HEK293 (cell line): ENCODE measurements at regions not wholly inside any gene's neighbourhood (a gene's known extent, or its start where the extent isn't known, plus 50 kb on each side); places are given as distances from the start of the nearest gene placed in this dataset.

Experiments used
- CTCF ChIP-seq: fragments of 450-650 bp; formaldehyde crosslinking; IDR thresholded peaks from 2 replicates; pipeline ENCODE4 v1.5.1; 2016; ENCODE audit warnings: missing biosample characterization, missing genetic modification characterization
- KLF16 ChIP-seq: fragments of 450-650 bp; formaldehyde crosslinking; IDR thresholded peaks from 2 replicates; pipeline ENCODE4 v1.5.1; 2017; ENCODE audit warnings: missing biosample characterization, missing genetic modification characterization
- MZF1 ChIP-seq: fragments of 450-650 bp; formaldehyde crosslinking; IDR thresholded peaks from 2 replicates; pipeline ENCODE4 v1.5.1; 2017; ENCODE audit warnings: missing biosample characterization, missing genetic modification characterization, borderline replicate concordance
- REPIN1 ChIP-seq: fragments of 450-650 bp; formaldehyde crosslinking; IDR thresholded peaks from 2 replicates; pipeline ENCODE4 v1.5.1; 2017; ENCODE audit warnings: missing biosample characterization, missing genetic modification characterization, low read depth
- TSHZ1 ChIP-seq: fragments of 450-650 bp; formaldehyde crosslinking; IDR thresholded peaks from 2 replicates; pipeline ENCODE4 v1.5.1; 2016; ENCODE audit warnings: missing biosample characterization, missing genetic modification characterization, borderline replicate concordance
- ZNF121 ChIP-seq: fragments of 450-650 bp; formaldehyde crosslinking; IDR thresholded peaks from 2 replicates; pipeline ENCODE4 v1.5.1; 2016; ENCODE audit warnings: missing biosample characterization, missing genetic modification characterization
- ZNF184 ChIP-seq: fragments of 450-650 bp; IDR thresholded peaks from 2 replicates; pipeline ENCODE4 v1.5.1; 2018; ENCODE audit warnings: missing biosample characterization, mild to moderate bottlenecking, missing genetic modification characterization
- ZNF24 ChIP-seq: fragments of 450-650 bp; formaldehyde crosslinking; IDR thresholded peaks from 2 replicates; pipeline ENCODE4 v1.5.1; 2016; ENCODE audit warnings: missing biosample characterization, missing genetic modification characterization
- ZNF274 ChIP-seq, 2 experiments: fragments of 200-500 bp in 1 of 2; fragments of 450-650 bp in 1 of 2; sonication (Bioruptor generic) in 1 of 2; formaldehyde crosslinking in 1 of 2; IDR thresholded peaks; 2 replicates each; pipeline versions ENCODE4 v1.5.1 to v1.6.1; 2014 to 2016; ENCODE audit warnings: borderline replicate concordance in 1 of 2, inconsistent platforms in 1 of 2, low read length in 1 of 2, missing biosample characterization in 1 of 2, missing genetic modification characterization in 1 of 2
- ZNF433 ChIP-seq: fragments of 450-650 bp; formaldehyde crosslinking; IDR thresholded peaks from 2 replicates; pipeline ENCODE4 v1.5.1; 2016; ENCODE audit warnings: missing biosample characterization, missing genetic modification characterization, low read depth
- ZNF473 ChIP-seq: fragments of 450-650 bp; formaldehyde crosslinking; IDR thresholded peaks from 2 replicates; pipeline ENCODE4 v1.5.1; 2017; ENCODE audit warnings: missing biosample characterization, missing genetic modification characterization
- ZNF707 ChIP-seq: fragments of 450-650 bp; formaldehyde crosslinking; IDR thresholded peaks from 2 replicates; pipeline ENCODE4 v1.5.1; 2016; ENCODE audit warnings: missing biosample characterization, missing genetic modification characterization
- TF ChIP-seq, protein P1 (sequence below): fragments of 450-650 bp; formaldehyde crosslinking; conservative IDR thresholded peaks from 2 replicates; pipeline ENCODE4 v1.5.1; 2016; ENCODE audit warnings: low read depth, missing biosample characterization, missing genetic modification characterization

GRCh38 chr4:141511055-141511454 lies 125.3 kb upstream of the IL15 start:
- TF ChIP-seq ZNF24 (no peak), KLF16 (tag by site-specific recombination) (no peak), MZF1 (tag by site-specific recombination) (no peak), ZNF473 (no peak), ZNF274 (IDR thresholded peaks at IDR 0.05; ENCODE audit: low read length) (no peak), ZNF274 (tag by site-specific recombination; IDR thresholded peaks at IDR 0.05; ENCODE audit: borderline replicate concordance) (no peak), CTCF (tag by site-specific recombination) (no peak), ZNF184 (tag by site-specific recombination) (no peak), ZNF121 (tag by site-specific recombination) (no peak), ZNF433 (tag by site-specific recombination) (no peak), TSHZ1 (tag by site-specific recombination) (no peak), ZNF707 (no peak), REPIN1 (no peak)
- TF ChIP-seq, protein P1, sequence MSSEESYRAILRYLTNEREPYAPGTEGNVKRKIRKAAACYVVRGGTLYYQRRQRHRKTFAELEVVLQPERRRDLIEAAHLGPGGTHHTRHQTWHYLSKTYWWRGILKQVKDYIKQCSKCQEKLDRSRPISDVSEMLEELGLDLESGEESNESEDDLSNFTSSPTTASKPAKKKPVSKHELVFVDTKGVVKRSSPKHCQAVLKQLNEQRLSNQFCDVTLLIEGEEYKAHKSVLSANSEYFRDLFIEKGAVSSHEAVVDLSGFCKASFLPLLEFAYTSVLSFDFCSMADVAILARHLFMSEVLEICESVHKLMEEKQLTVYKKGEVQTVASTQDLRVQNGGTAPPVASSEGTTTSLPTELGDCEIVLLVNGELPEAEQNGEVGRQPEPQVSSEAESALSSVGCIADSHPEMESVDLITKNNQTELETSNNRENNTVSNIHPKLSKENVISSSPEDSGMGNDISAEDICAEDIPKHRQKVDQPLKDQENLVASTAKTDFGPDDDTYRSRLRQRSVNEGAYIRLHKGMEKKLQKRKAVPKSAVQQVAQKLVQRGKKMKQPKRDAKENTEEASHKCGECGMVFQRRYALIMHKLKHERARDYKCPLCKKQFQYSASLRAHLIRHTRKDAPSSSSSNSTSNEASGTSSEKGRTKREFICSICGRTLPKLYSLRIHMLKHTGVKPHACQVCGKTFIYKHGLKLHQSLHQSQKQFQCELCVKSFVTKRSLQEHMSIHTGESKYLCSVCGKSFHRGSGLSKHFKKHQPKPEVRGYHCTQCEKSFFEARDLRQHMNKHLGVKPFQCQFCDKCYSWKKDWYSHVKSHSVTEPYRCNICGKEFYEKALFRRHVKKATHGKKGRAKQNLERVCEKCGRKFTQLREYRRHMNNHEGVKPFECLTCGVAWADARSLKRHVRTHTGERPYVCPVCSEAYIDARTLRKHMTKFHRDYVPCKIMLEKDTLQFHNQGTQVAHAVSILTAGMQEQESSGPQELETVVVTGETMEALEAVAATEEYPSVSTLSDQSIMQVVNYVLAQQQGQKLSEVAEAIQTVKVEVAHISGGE, result no peak
